ENCODE measurements at regions not wholly inside any gene's neighbourhood (a gene's known extent, or its start where the extent isn't known, plus 50 kb on each side); places are given as distances from the start of the nearest gene placed in this dataset.

- TF ChIP-seq, protein P1, sequence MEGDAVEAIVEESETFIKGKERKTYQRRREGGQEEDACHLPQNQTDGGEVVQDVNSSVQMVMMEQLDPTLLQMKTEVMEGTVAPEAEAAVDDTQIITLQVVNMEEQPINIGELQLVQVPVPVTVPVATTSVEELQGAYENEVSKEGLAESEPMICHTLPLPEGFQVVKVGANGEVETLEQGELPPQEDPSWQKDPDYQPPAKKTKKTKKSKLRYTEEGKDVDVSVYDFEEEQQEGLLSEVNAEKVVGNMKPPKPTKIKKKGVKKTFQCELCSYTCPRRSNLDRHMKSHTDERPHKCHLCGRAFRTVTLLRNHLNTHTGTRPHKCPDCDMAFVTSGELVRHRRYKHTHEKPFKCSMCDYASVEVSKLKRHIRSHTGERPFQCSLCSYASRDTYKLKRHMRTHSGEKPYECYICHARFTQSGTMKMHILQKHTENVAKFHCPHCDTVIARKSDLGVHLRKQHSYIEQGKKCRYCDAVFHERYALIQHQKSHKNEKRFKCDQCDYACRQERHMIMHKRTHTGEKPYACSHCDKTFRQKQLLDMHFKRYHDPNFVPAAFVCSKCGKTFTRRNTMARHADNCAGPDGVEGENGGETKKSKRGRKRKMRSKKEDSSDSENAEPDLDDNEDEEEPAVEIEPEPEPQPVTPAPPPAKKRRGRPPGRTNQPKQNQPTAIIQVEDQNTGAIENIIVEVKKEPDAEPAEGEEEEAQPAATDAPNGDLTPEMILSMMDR (IDR thresholded peaks at IDR 0.05): no peak
- no peak for TF ChIP-seq EZH2 (IDR thresholded peaks at IDR 0.05; ENCODE audit: borderline replicate concordance, insufficient read depth, low read depth, low read length, poor library complexity, severe bottlenecking)
Observed at GRCh38 chr18:45267622-45268021, 347.7 kb upstream of the SLC14A2 start.
